ENCODE measurements at regions not wholly inside any gene's neighbourhood (a gene's known extent, or its start where the extent isn't known, plus 50 kb on each side); places are given as distances from the start of the nearest gene placed in this dataset.
A peak's percentile ranks its signal among the peaks of the same experiment; 100 is the strongest.

- Mint-ChIP-seq H3K9me3 (ENCODE audit: low read depth) (no peaks in the 10 kb centered on the region), H3K27me3 (peaks cover 42% of the 10 kb centered on the region), H3K36me3 (ENCODE audit: insufficient read depth) (no peaks in the 10 kb centered on the region), H3K4me1 (ENCODE audit: low read depth) (peaks cover 20% of the 10 kb centered on the region), H3K27ac (no peak overlapping the region), H3K4me3 (ENCODE audit: low read depth) (no peak overlapping the region)
- no peak for DNase-seq (ENCODE audit: low spot score, unreplicated experiment)
- TF ChIP-seq, protein P1, sequence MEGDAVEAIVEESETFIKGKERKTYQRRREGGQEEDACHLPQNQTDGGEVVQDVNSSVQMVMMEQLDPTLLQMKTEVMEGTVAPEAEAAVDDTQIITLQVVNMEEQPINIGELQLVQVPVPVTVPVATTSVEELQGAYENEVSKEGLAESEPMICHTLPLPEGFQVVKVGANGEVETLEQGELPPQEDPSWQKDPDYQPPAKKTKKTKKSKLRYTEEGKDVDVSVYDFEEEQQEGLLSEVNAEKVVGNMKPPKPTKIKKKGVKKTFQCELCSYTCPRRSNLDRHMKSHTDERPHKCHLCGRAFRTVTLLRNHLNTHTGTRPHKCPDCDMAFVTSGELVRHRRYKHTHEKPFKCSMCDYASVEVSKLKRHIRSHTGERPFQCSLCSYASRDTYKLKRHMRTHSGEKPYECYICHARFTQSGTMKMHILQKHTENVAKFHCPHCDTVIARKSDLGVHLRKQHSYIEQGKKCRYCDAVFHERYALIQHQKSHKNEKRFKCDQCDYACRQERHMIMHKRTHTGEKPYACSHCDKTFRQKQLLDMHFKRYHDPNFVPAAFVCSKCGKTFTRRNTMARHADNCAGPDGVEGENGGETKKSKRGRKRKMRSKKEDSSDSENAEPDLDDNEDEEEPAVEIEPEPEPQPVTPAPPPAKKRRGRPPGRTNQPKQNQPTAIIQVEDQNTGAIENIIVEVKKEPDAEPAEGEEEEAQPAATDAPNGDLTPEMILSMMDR (IDR thresholded peaks at IDR 0.05; ENCODE audit: unreplicated experiment) = no peak
Measured at GRCh38 chr1:14499312-14500040, 99.0 kb upstream of the KAZN start.

- no peaks in the 10 kb centered on the region for H3K36me3 Mint-ChIP-seq (ENCODE audit: insufficient read depth)
- DNase-seq (ENCODE audit: low spot score, unreplicated experiment) = no peak
- TF ChIP-seq, protein P1 (IDR thresholded peaks at IDR 0.05; ENCODE audit: unreplicated experiment) = no peak
- H3K4me3 Mint-ChIP-seq (ENCODE audit: low read depth) = no peak overlapping the region
- H3K9me3 Mint-ChIP-seq (ENCODE audit: low read depth) = no peaks in the 10 kb centered on the region
- H3K27me3 Mint-ChIP-seq = peaks cover 41% of the 10 kb centered on the region
- H3K27ac Mint-ChIP-seq = peak overlapping the region; percentile 6
- peaks cover 18% of the 10 kb centered on the region for H3K4me1 Mint-ChIP-seq (ENCODE audit: low read depth)
Measured at GRCh38 chr1:14500041-14500440, 98.4 kb upstream of the KAZN start.

GRCh38 chr1:14500912-14501311 lies 97.6 kb upstream of the KAZN start:
- H3K4me3 Mint-ChIP-seq (ENCODE audit: low read depth) = no peak overlapping the region
- TF ChIP-seq, protein P1 (IDR thresholded peaks at IDR 0.05; ENCODE audit: unreplicated experiment) = no peak
- peaks cover 18% of the 10 kb centered on the region for H3K4me1 Mint-ChIP-seq (ENCODE audit: low read depth)
- no peaks in the 10 kb centered on the region for H3K9me3 Mint-ChIP-seq (ENCODE audit: low read depth)
- no peak for DNase-seq (ENCODE audit: low spot score, unreplicated experiment)
- H3K27ac Mint-ChIP-seq = no peak overlapping the region
- peaks cover 33% of the 10 kb centered on the region for H3K27me3 Mint-ChIP-seq
- H3K36me3 Mint-ChIP-seq (ENCODE audit: insufficient read depth) = no peaks in the 10 kb centered on the region

DNA sequence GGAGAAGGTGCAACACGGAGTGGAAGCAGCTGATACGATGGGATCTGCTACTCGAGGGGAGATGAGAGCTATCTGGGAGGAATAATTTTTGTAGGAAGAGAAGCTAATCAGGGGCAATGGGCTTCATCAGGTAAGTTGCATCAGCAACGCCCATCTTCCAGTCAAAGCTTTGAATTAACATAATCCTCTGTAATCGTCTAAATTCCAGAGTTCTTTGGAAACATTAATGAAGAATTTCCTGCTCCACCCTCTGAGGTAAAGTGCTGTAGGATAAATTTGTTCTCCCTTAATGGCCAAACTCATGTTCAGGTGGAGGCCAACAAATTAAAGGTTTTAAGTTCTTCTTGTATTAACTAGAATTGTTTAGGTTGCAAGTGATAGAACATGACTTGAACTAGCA lies 94.0 kb upstream of the KAZN start:
- peaks cover 8% of the 10 kb centered on the region for H3K4me1 Mint-ChIP-seq (ENCODE audit: low read depth)
- H3K27ac Mint-ChIP-seq = no peak overlapping the region
- no peaks in the 10 kb centered on the region for H3K36me3 Mint-ChIP-seq (ENCODE audit: insufficient read depth)
- DNase-seq (ENCODE audit: low spot score, unreplicated experiment) = no peak
- H3K9me3 Mint-ChIP-seq (ENCODE audit: low read depth) = no peaks in the 10 kb centered on the region
- TF ChIP-seq, protein P1 (IDR thresholded peaks at IDR 0.05; ENCODE audit: unreplicated experiment) = no peak
- H3K27me3 Mint-ChIP-seq = peaks cover 20% of the 10 kb centered on the region
- H3K4me3 Mint-ChIP-seq (ENCODE audit: low read depth) = no peak overlapping the region

- Mint-ChIP-seq H3K36me3 (ENCODE audit: insufficient read depth) (no peaks in the 10 kb centered on the region), H3K9me3 (ENCODE audit: low read depth) (no peaks in the 10 kb centered on the region), H3K27me3 (peaks cover 25% of the 10 kb centered on the region), H3K4me3 (ENCODE audit: low read depth) (no peak overlapping the region), H3K27ac (no peak overlapping the region), H3K4me1 (ENCODE audit: low read depth) (no peaks in the 10 kb centered on the region)
- no peak for DNase-seq (ENCODE audit: low spot score, unreplicated experiment)
- TF ChIP-seq, protein P1 (IDR thresholded peaks at IDR 0.05; ENCODE audit: unreplicated experiment) = no peak
Measured at GRCh38 chr1:14506471-14507255, 91.8 kb upstream of the KAZN start.
